OCI-LY3 (cell line): ENCODE measurements at regions not wholly inside any gene's neighbourhood (a gene's known extent, or its start where the extent isn't known, plus 50 kb on each side); places are given as distances from the start of the nearest gene placed in this dataset.
A peak's percentile ranks its signal among the peaks of the same experiment; 100 is the strongest.

Experiments used
- EZH2phosphoT487 ChIP-seq: fragments of 200-600 bp; shearing (Covaris generic); IDR thresholded peaks from 2 replicates; pipeline ENCODE4 v1.6.1; 2018; ENCODE audit warnings: antibody characterized with exemption, mixed run types, low read depth
- TF ChIP-seq, protein P1 (sequence below): fragments of 200-600, 300-600 bp; sonication (generic); IDR thresholded peaks from 2 replicates; pipeline ENCODE4 v1.5.1; 2014; ENCODE audit warnings: antibody characterized with exemption, low read length, low read depth

DNA sequence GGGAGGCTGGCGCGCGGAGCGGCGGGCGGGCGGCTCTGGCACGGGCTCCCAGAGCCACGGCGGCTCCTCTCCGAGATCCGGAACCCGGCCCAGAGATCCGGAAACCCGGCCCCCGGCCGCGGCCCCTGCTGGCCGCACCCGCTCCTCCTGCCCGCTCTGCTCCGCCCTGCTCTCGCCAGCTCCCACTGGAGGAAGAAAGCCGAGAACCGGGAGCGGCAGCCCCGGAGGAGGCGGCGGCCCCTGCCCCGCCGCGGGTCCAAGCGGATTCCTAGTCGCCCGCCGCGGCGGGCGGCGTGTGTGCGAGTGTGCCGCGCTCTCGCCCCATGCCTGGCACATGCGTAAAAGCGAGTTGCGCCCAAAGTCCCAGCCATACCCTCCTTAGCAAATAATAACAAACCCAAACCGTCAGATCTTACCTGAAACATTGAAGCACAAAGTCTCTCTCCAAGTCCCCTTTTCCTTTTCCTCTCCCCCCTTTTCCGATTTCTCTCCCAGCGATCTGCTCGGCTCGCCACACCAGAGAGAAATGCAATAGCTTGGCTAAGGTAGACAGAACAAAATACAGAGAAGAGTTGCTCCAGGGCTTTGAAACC, 108.7 kb upstream of the KCTD1 start:
- TF ChIP-seq, protein P1, sequence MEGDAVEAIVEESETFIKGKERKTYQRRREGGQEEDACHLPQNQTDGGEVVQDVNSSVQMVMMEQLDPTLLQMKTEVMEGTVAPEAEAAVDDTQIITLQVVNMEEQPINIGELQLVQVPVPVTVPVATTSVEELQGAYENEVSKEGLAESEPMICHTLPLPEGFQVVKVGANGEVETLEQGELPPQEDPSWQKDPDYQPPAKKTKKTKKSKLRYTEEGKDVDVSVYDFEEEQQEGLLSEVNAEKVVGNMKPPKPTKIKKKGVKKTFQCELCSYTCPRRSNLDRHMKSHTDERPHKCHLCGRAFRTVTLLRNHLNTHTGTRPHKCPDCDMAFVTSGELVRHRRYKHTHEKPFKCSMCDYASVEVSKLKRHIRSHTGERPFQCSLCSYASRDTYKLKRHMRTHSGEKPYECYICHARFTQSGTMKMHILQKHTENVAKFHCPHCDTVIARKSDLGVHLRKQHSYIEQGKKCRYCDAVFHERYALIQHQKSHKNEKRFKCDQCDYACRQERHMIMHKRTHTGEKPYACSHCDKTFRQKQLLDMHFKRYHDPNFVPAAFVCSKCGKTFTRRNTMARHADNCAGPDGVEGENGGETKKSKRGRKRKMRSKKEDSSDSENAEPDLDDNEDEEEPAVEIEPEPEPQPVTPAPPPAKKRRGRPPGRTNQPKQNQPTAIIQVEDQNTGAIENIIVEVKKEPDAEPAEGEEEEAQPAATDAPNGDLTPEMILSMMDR = peak; percentile 23; the same call in 1 of the 2 replicates
- no peak for TF ChIP-seq EZH2phosphoT487
